ENCODE measurements at regions not wholly inside any gene's neighbourhood (a gene's known extent, or its start where the extent isn't known, plus 50 kb on each side); places are given as distances from the start of the nearest gene placed in this dataset.

GRCh38 chr6:15044948-15045347 is 200.9 kb upstream of the JARID2 start:
- TF ChIP-seq GATA2 (IDR thresholded peaks at IDR 0.05; ENCODE audit: low read depth, low read length) (no peak), GATA3 (IDR thresholded peaks at IDR 0.05; ENCODE audit: low read depth, low read length) (no peak)

GRCh38 chr6:15046751-15047150 is 199.1 kb upstream of the JARID2 start:
- no peak for TF ChIP-seq GATA2 (IDR thresholded peaks at IDR 0.05; ENCODE audit: low read depth, low read length)
- no peak for TF ChIP-seq GATA3 (IDR thresholded peaks at IDR 0.05; ENCODE audit: low read depth, low read length)

- TF ChIP-seq GATA2 (IDR thresholded peaks at IDR 0.05; ENCODE audit: low read depth, low read length), result no peak
- no peak for TF ChIP-seq GATA3 (IDR thresholded peaks at IDR 0.05; ENCODE audit: low read depth, low read length)
Observed at GRCh38 chr6:15048367-15048766, 197.5 kb upstream of the JARID2 start.

GRCh38 chr6:15058200-15059061 is 187.4 kb upstream of the JARID2 start:
- 0 out of 2 replicates have a peak, but pooled peaks have one; percentile 16 for TF ChIP-seq GATA3 (IDR thresholded peaks at IDR 0.05; ENCODE audit: low read depth, low read length)
- peak; percentile 68 for TF ChIP-seq GATA2 (IDR thresholded peaks at IDR 0.05; ENCODE audit: low read depth, low read length)

GRCh38 chr6:15061180-15061641 is 184.7 kb upstream of the JARID2 start:
- TF ChIP-seq GATA2 (IDR thresholded peaks at IDR 0.05; ENCODE audit: low read depth, low read length) (no peak), GATA3 (IDR thresholded peaks at IDR 0.05; ENCODE audit: low read depth, low read length) (no peak)

GRCh38 chr6:15061908-15062515 is 183.9 kb upstream of the JARID2 start:
- TF ChIP-seq GATA3 (IDR thresholded peaks at IDR 0.05; ENCODE audit: low read depth, low read length) (no peak), GATA2 (IDR thresholded peaks at IDR 0.05; ENCODE audit: low read depth, low read length) (no peak)

- no peak for TF ChIP-seq GATA3 (IDR thresholded peaks at IDR 0.05; ENCODE audit: low read depth, low read length)
- no peak for TF ChIP-seq GATA2 (IDR thresholded peaks at IDR 0.05; ENCODE audit: low read depth, low read length)
Observed at GRCh38 chr6:15062516-15063252, 183.2 kb upstream of the JARID2 start.

GRCh38 chr6:15063253-15063853 is 182.5 kb upstream of the JARID2 start:
- TF ChIP-seq GATA2 (IDR thresholded peaks at IDR 0.05; ENCODE audit: low read depth, low read length) (no peak), GATA3 (IDR thresholded peaks at IDR 0.05; ENCODE audit: low read depth, low read length) (no peak)

- TF ChIP-seq GATA3 (IDR thresholded peaks at IDR 0.05; ENCODE audit: low read depth, low read length) (no peak), GATA2 (IDR thresholded peaks at IDR 0.05; ENCODE audit: low read depth, low read length) (no peak)
Observed at GRCh38 chr6:15065261-15065989, 180.4 kb upstream of the JARID2 start.

GRCh38 chr6:15066089-15066758 is 179.6 kb upstream of the JARID2 start:
- TF ChIP-seq GATA2 (IDR thresholded peaks at IDR 0.05; ENCODE audit: low read depth, low read length), result no peak
- TF ChIP-seq GATA3 (IDR thresholded peaks at IDR 0.05; ENCODE audit: low read depth, low read length), result no peak

- TF ChIP-seq GATA3 (IDR thresholded peaks at IDR 0.05; ENCODE audit: low read depth, low read length) (no peak), GATA2 (IDR thresholded peaks at IDR 0.05; ENCODE audit: low read depth, low read length) (no peak)
Observed at GRCh38 chr6:15073344-15073789, 172.5 kb upstream of the JARID2 start.

- no peak for TF ChIP-seq GATA3 (IDR thresholded peaks at IDR 0.05; ENCODE audit: low read depth, low read length)
- TF ChIP-seq GATA2 (IDR thresholded peaks at IDR 0.05; ENCODE audit: low read depth, low read length), result no peak
Observed at GRCh38 chr6:15073883-15074465, 171.9 kb upstream of the JARID2 start.
